A549 (cell line): ENCODE measurements at regions not wholly inside any gene's neighbourhood (a gene's known extent, or its start where the extent isn't known, plus 50 kb on each side); places are given as distances from the start of the nearest gene placed in this dataset.

Experiments used
- ATAC-seq, 2 experiments: fragments of 200-7000 bp in 1 of 2; fragments of >200 bp in 1 of 2; cut with Nextera tagmentation in 1 of 2; cut with Tn5 transposase in 1 of 2; 3 replicates each; pipeline versions ENCODE4 v1.8.0 to v1.9.1; 2018 to 2020; ENCODE audit warnings: mild to moderate bottlenecking in 1 of 2, moderate library complexity in 1 of 2
- CTCF ChIA-PET: fragments of 300-600 bp; sonication (Branson Sonifier 250); formaldehyde crosslinking; extraction: SDS; loops from one replicate; lab custom pipeline; 2021; ENCODE audit warnings: antibody characterized with exemption, inconsistent platforms; lab: Yijun Ruan, JAX
- POLR2A ChIA-PET: fragments of 350-600 bp; formaldehyde crosslinking; extraction: SDS; loops from one replicate; lab custom pipeline; 2021; ENCODE audit warnings: antibody characterized with exemption, inconsistent platforms; lab: Yijun Ruan, JAX
- DNase-seq, 2 experiments: peaks; one replicate each; pipeline versions ENCODE4 v3.0.0 to v3.0.0-alpha.2; 2011 to 2016; ENCODE audit warnings: low read depth in 1 of 2, low spot score in 1 of 2
- FAIRE-seq: peaks from 2 replicates; lab custom pipeline; 2011; peaks lifted over from hg19 to GRCh38; lab: Jason Lieb, UNC
- H3K27ac ChIP-seq, 2 experiments: fragments of >200 bp; sonication (Bioruptor Twin); formaldehyde crosslinking; 3 replicates each; pipeline ENCODE4 v1.5.1; 2016 to 2017
- H3K4me1 ChIP-seq: fragments of >200 bp; sonication (Bioruptor Twin); formaldehyde crosslinking; 3 replicates; pipeline ENCODE4 v1.6.1; 2016
- H3K4me2 ChIP-seq: fragments of >200 bp; sonication (Bioruptor Twin); formaldehyde crosslinking; 3 replicates; pipeline ENCODE4 v1.6.1; 2016
- H3K4me3 ChIP-seq: fragments of >200 bp; sonication (Bioruptor Twin); formaldehyde crosslinking; 3 replicates; pipeline ENCODE4 v1.5.1; 2016
- H3K9me3 ChIP-seq: fragments of >200 bp; sonication (Bioruptor Twin); formaldehyde crosslinking; 3 replicates; pipeline ENCODE4 v1.6.1; 2016
- BHLHE40 ChIP-seq: IDR thresholded peaks from 2 replicates; pipeline ENCODE4 v1.6.1; 2012; ENCODE audit warnings: low read depth, low read length, inconsistent platforms
- CBX8 ChIP-seq: fragments of 200-600 bp; sonication (generic); IDR thresholded peaks from 2 replicates; pipeline ENCODE4 v1.6.1; 2016
- CHD4 ChIP-seq: fragments of 200-600 bp; sonication (generic); IDR thresholded peaks from 2 replicates; pipeline ENCODE4 v1.6.1; 2016; ENCODE audit warnings: antibody characterized with exemption, mild to moderate bottlenecking, borderline replicate concordance
- EHMT2 ChIP-seq: fragments of 200-600 bp; sonication (generic); IDR thresholded peaks from 2 replicates; pipeline ENCODE4 v1.6.1; 2016; ENCODE audit warnings: antibody characterized with exemption, low read depth, mild to moderate bottlenecking, moderate library complexity
- EP300 ChIP-seq, 2 experiments: fragments of >200 bp; sonication (Bioruptor Twin); formaldehyde crosslinking; IDR thresholded peaks; 2 replicates in 1 of 2; 3 replicates in 1 of 2; pipeline ENCODE4 v1.6.1; 2016 to 2017
- FOSB ChIP-seq: fragments of 250-450 bp; sonication (Bioruptor Pico); IDR thresholded peaks from 2 replicates; pipeline ENCODE4 v1.5.0; 2020; ENCODE audit warnings: mild to moderate bottlenecking, moderate library complexity
- FOSL2 ChIP-seq, 2 experiments: fragments of 450-650 bp in 1 of 2; fragments of >200 bp in 1 of 2; sonication (Bioruptor Twin) in 1 of 2; formaldehyde crosslinking; IDR thresholded peaks; 2 replicates each; pipeline versions ENCODE4 v1.5.0 to v1.6.1; 2016 to 2020; ENCODE audit warnings: mild to moderate bottlenecking in 1 of 2, moderate library complexity in 1 of 2
- HDAC2 ChIP-seq: fragments of 200-600 bp; sonication (generic); IDR thresholded peaks from 2 replicates; pipeline ENCODE4 v1.6.1; 2016
- HOXA7 ChIP-seq: fragments of 250-450 bp; sonication (Bioruptor Pico); IDR thresholded peaks from 2 replicates; pipeline ENCODE4 v1.5.0; 2020; ENCODE audit warnings: mild to moderate bottlenecking, moderate library complexity
- HOXB5 ChIP-seq: fragments of 250-450 bp; sonication (Bioruptor Pico); IDR thresholded peaks from 2 replicates; pipeline ENCODE4 v1.5.0; 2020; ENCODE audit warnings: mild to moderate bottlenecking, moderate library complexity
- JUN ChIP-seq, 2 experiments: fragments of >200 bp; sonication (Bioruptor Twin); formaldehyde crosslinking; IDR thresholded peaks; 2 replicates in 1 of 2; 3 replicates in 1 of 2; pipeline ENCODE4 v1.6.1; 2016 to 2017
- JUNB ChIP-seq: fragments of >200 bp; sonication (Bioruptor Twin); formaldehyde crosslinking; IDR thresholded peaks from 2 replicates; pipeline ENCODE4 v1.6.1; 2016
- KDM1A ChIP-seq: fragments of 200-600 bp; sonication (generic); IDR thresholded peaks from 2 replicates; pipeline ENCODE4 v1.6.1; 2016; ENCODE audit warnings: low read depth, mild to moderate bottlenecking
- KDM5A ChIP-seq: fragments of 200-600 bp; sonication (generic); IDR thresholded peaks from 2 replicates; pipeline ENCODE4 v1.6.1; 2016; ENCODE audit warnings: antibody characterized with exemption, mild to moderate bottlenecking
- NFE2L2 ChIP-seq: fragments of 150-350 bp; conservative IDR thresholded peaks from 2 replicates; pipeline ENCODE4 v1.6.1; 2014; ENCODE audit warnings: low read length
- PHF8 ChIP-seq: fragments of 200-600 bp; sonication (generic); IDR thresholded peaks from 2 replicates; pipeline ENCODE4 v1.6.1; 2016; ENCODE audit warnings: low read depth, mild to moderate bottlenecking, antibody characterized with exemption, moderate library complexity, borderline replicate concordance
- RFX5 ChIP-seq: fragments of 450-650 bp; IDR thresholded peaks from 2 replicates; pipeline ENCODE4 v1.7.1; 2014; ENCODE audit warnings: antibody characterized with exemption, mild to moderate bottlenecking, moderate library complexity
- RNF2 ChIP-seq: fragments of 200-600 bp; sonication (generic); IDR thresholded peaks from 2 replicates; pipeline ENCODE4 v1.6.1; 2016; ENCODE audit warnings: low read depth, mild to moderate bottlenecking, antibody characterized with exemption, moderate library complexity, borderline replicate concordance
- SREBF2 ChIP-seq: fragments of 450-650 bp; IDR thresholded peaks from 2 replicates; pipeline ENCODE4 v1.6.1; 2014; ENCODE audit warnings: mild to moderate bottlenecking, moderate library complexity
- TFCP2L1 ChIP-seq: fragments of 250-450 bp; sonication (Bioruptor Pico); IDR thresholded peaks from 2 replicates; pipeline ENCODE4 v1.5.0; 2021; ENCODE audit warnings: mild to moderate bottlenecking
- WGBS: methylation state at CpG from one replicate; pipeline ENCODE4 v1.1.6; 2017; ENCODE audit errors: missing lambda C conversion rate; 5-methylcytosine and 5-hydroxymethylcytosine counted together
- TF ChIP-seq, protein P1 (sequence below): fragments of 150-350 bp; IDR thresholded peaks from 2 replicates; pipeline ENCODE4 v1.6.1; 2014; ENCODE audit warnings: low read depth, mild to moderate bottlenecking, low read length
- TF ChIP-seq, protein P2 (sequence below): IDR thresholded peaks from 2 replicates; pipeline ENCODE4 v1.6.1; 2012
- TF ChIP-seq, protein P3 (sequence below): IDR thresholded peaks from 2 replicates; pipeline ENCODE4 v1.6.1; 2012; ENCODE audit warnings: low read depth, borderline replicate concordance
- TF ChIP-seq, protein P4 (sequence below): fragments of 250-450 bp; sonication (Bioruptor Pico); IDR thresholded peaks from 2 replicates; pipeline ENCODE4 v1.5.0; 2020; ENCODE audit warnings: low read depth, mild to moderate bottlenecking, moderate library complexity

DNA sequence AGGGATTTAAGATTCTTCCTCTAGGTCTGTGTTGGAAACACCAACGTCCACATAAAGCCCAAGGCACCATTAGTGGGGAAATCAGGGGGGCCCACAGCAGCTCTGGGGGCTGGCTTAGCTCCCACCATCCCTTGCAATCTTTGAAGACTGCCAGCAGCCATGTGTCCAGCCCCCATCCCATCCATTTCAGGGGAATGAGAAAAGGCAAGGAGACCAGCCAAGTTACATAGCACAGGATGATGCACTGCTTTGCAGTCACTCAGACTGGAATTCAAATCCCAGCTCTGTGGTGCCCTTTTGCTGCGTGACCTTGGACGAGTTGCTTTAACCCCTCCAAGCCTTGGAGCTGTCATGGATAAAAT, 108.9 kb upstream of the ZMIZ1 start:
- CTCF ChIA-PET: interaction anchor here (0.6 to 4.6 kb wide), 3 partner anchors 15 to 236 kb away, joined by 3 to 16 read pairs (median 4); no protein-coding TSS in a partner anchor
- Histone ChIP-seq H3K27ac (0 out of 6 replicates have a peak overlapping the region, but pooled peaks of 1 of the 2 experiments have one; percentile 12), H3K9me3 (no peaks in the 10 kb centered on the region), H3K4me3 (no peak overlapping the region), H3K4me2 (no peak overlapping the region)
- DNase-seq (no peak), FAIRE-seq (no peak)
- POLR2A ChIA-PET: no interaction called here
- 71% methylated on average over 3 of the region's 3 CpGs for WGBS
- TF ChIP-seq, protein P1, sequence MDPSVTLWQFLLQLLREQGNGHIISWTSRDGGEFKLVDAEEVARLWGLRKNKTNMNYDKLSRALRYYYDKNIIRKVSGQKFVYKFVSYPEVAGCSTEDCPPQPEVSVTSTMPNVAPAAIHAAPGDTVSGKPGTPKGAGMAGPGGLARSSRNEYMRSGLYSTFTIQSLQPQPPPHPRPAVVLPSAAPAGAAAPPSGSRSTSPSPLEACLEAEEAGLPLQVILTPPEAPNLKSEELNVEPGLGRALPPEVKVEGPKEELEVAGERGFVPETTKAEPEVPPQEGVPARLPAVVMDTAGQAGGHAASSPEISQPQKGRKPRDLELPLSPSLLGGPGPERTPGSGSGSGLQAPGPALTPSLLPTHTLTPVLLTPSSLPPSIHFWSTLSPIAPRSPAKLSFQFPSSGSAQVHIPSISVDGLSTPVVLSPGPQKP: no peak
- TF ChIP-seq, all 56 proteins: peak for 0
- ATAC-seq: no peak
- peaks cover 22% of the 10 kb centered on the region for H3K4me1 ChIP-seq

DNA sequence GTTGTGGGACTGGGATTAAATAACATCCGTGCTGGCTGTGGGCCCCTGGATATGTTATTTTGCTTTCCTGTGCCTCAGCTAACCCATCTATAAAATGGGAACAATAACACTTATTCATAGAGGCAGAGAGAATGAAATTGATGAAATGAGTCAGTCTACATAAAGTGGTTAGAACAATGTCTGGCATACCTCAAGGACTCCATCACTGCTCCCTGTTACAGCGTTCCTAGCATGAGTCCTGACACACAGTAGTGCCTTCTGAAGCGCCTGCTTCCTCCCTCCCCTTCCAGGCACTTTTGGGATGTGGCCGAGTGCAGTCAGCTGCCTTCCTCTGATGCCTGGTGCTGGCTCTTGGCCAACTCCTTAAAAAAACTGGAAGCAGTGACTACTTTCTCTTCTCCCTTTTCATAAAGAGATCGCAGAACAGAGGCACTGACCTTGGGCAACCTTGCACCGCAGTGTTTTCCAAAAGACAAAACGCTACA, 108.4 kb upstream of the ZMIZ1 start:
- ATAC-seq (no peak), FAIRE-seq (no peak), DNase-seq (no peak)
- ChIA-PET CTCF (interaction anchor here (0.6 to 4.6 kb wide), 2 partner anchors 14 to 235 kb away, joined by 3 to 16 read pairs; no protein-coding TSS in a partner anchor), POLR2A (no interaction called here)
- Histone ChIP-seq H3K4me3 (no peak overlapping the region), H3K4me2 (no peak overlapping the region), H3K27ac (peak overlapping the region in 1 of 2 experiments; percentile 35; a peak in 2 of 6 replicates), H3K9me3 (no peaks in the 10 kb centered on the region), H3K4me1 (peaks cover 26% of the 10 kb centered on the region)
- 80% methylated on average over 7 of the region's 7 CpGs for WGBS
- TF ChIP-seq, protein P2, sequence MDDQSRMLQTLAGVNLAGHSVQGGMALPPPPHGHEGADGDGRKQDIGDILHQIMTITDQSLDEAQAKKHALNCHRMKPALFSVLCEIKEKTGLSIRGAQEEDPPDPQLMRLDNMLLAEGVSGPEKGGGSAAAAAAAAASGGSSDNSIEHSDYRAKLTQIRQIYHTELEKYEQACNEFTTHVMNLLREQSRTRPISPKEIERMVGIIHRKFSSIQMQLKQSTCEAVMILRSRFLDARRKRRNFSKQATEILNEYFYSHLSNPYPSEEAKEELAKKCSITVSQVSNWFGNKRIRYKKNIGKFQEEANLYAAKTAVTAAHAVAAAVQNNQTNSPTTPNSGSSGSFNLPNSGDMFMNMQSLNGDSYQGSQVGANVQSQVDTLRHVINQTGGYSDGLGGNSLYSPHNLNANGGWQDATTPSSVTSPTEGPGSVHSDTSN: no peak
- TF ChIP-seq KDM1A (0 out of 2 replicates have a peak, but pooled peaks have one; percentile 19), JUNB (no peak), SREBF2 (no peak), RNF2 (no peak), FOSB (CRISPR knock-in tag) (no peak)
- TF ChIP-seq, protein P3, sequence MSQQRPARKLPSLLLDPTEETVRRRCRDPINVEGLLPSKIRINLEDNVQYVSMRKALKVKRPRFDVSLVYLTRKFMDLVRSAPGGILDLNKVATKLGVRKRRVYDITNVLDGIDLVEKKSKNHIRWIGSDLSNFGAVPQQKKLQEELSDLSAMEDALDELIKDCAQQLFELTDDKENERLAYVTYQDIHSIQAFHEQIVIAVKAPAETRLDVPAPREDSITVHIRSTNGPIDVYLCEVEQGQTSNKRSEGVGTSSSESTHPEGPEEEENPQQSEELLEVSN: no peak

DNA sequence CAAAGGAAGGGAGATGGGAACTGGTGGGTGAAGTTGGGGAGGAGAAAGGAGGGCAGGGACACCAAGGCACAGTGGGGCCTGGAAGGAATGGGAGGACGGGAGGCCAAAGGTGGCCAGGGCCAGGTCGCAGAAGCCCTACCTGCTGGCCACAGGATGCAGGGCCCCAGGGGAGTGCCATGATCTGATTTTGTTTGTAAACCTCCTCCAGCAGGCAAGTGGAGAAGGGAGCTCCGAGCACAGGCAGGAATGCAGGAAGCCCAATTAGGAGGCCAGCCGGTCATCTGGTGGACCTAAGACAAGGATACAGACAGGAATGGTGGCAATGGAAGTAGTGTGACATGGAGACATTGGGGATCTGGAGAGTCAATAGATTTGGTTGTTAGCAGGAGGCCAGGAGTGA, 107.0 kb upstream of the ZMIZ1 start:
- ATAC-seq (no peak), FAIRE-seq (no peak), DNase-seq (no peak)
- H3K27ac ChIP-seq: peak overlapping the region in 1 of 2 experiments; percentile 90; a peak in 4 of 6 replicates
- TF ChIP-seq, protein P4, sequence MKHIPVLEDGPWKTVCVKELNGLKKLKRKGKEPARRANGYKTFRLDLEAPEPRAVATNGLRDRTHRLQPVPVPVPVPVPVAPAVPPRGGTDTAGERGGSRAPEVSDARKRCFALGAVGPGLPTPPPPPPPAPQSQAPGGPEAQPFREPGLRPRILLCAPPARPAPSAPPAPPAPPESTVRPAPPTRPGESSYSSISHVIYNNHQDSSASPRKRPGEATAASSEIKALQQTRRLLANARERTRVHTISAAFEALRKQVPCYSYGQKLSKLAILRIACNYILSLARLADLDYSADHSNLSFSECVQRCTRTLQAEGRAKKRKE (CRISPR knock-in tag): no peak
- TF ChIP-seq HOXB5 (CRISPR knock-in tag): no peak
- no peak for TF ChIP-seq FOSL2 (IDR thresholded peaks at IDR 0.05)
- TF ChIP-seq FOSL2 (CRISPR knock-in tag; IDR thresholded peaks at IDR 0.05): no peak
- TF ChIP-seq KDM5A: no peak
- no peak for TF ChIP-seq RFX5
- no peak for TF ChIP-seq NFE2L2
- TF ChIP-seq, protein P1: no peak
- TF ChIP-seq EP300 (IDR thresholded peaks at IDR 0.05): no peak
- TF ChIP-seq CBX8: no peak
- TF ChIP-seq FOSB (CRISPR knock-in tag): no peak
- TF ChIP-seq, protein P3: no peak
- TF ChIP-seq HDAC2: no peak
- TF ChIP-seq PHF8: no peak
- no peak for TF ChIP-seq JUN (IDR thresholded peaks at IDR 0.05)
- TF ChIP-seq BHLHE40: no peak
- TF ChIP-seq CHD4: no peak
- TF ChIP-seq EHMT2: no peak
- no peak for TF ChIP-seq TFCP2L1 (CRISPR knock-in tag)
- no peak for TF ChIP-seq HOXA7 (CRISPR knock-in tag)
- no peak overlapping the region for H3K4me3 ChIP-seq
- no peak overlapping the region for H3K4me2 ChIP-seq
- no peaks in the 10 kb centered on the region for H3K9me3 ChIP-seq
- ChIA-PET CTCF (interaction anchor here (1.0 to 4.6 kb wide), 6 partner anchors 8 to 914 kb away, joined by 3 to 16 read pairs (median 3); no protein-coding TSS in a partner anchor), POLR2A (interaction anchor here (4.4 kb wide), 1 partner anchor 12 kb away, joined by 34 read pairs; no protein-coding TSS in a partner anchor)
- peaks cover 39% of the 10 kb centered on the region for H3K4me1 ChIP-seq
- WGBS: 82% methylated on average over 4 of the region's 4 CpGs
